Activated naive CD8-positive, alpha-beta T cell treated with anti-CD3 and anti-CD28 coated beads, Interleukin-2, amount 50 U/mL, for 24 hours (primary cell): ENCODE measurements at regions not wholly inside any gene's neighbourhood (a gene's known extent, or its start where the extent isn't known, plus 50 kb on each side); places are given as distances from the start of the nearest gene placed in this dataset.

Experiments
- ATAC-seq: fragments of 150-1000 bp; cut with Tn5 transposase; one replicate; pipeline ENCODE4 v1.10.0; 2021
- DNase-seq: peaks from one replicate; pipeline ENCODE4 v3.0.0; 2021
- H3K27ac Mint-ChIP-seq: one replicate; pipeline ENCODE4 v1.8.0; 2021; ENCODE audit warnings: mild to moderate bottlenecking, mixed read lengths
- H3K27me3 Mint-ChIP-seq: one replicate; pipeline ENCODE4 v1.8.0; 2021; ENCODE audit warnings: mixed read lengths
- H3K36me3 Mint-ChIP-seq: one replicate; pipeline ENCODE4 v1.8.0; 2021; ENCODE audit warnings: low read depth, mixed read lengths
- H3K4me1 Mint-ChIP-seq: one replicate; pipeline ENCODE4 v1.8.0; 2021; ENCODE audit warnings: mixed read lengths
- H3K4me3 Mint-ChIP-seq: one replicate; pipeline ENCODE4 v1.8.0; 2021; ENCODE audit warnings: mild to moderate bottlenecking, moderate library complexity, mixed read lengths
- H3K9me3 Mint-ChIP-seq: one replicate; pipeline ENCODE4 v1.8.0; 2021; ENCODE audit warnings: mixed read lengths

GRCh38 chr15:39213385-39213840, 367.5 kb upstream of the THBS1 start:
- H3K4me1 Mint-ChIP-seq, result no peaks in the 10 kb centered on the region
- H3K4me3 Mint-ChIP-seq, result no peak overlapping the region
- peaks cover 8% of the 10 kb centered on the region for H3K9me3 Mint-ChIP-seq
- H3K27ac Mint-ChIP-seq, result no peak overlapping the region
- H3K36me3 Mint-ChIP-seq, result no peaks in the 10 kb centered on the region
- no peak for DNase-seq
- peaks cover 25% of the 10 kb centered on the region for H3K27me3 Mint-ChIP-seq
- no peak for ATAC-seq

- peaks cover 32% of the 10 kb centered on the region for H3K27me3 Mint-ChIP-seq
- H3K36me3 Mint-ChIP-seq, result no peaks in the 10 kb centered on the region
- DNase-seq, result no peak
- H3K9me3 Mint-ChIP-seq, result peaks cover 8% of the 10 kb centered on the region
- no peak for ATAC-seq
- H3K27ac Mint-ChIP-seq, result no peak overlapping the region
- H3K4me1 Mint-ChIP-seq, result no peaks in the 10 kb centered on the region
- H3K4me3 Mint-ChIP-seq, result no peak overlapping the region
These were observed 365.9 kb upstream of the THBS1 start for GRCh38 chr15:39215015-39215414.

- H3K9me3 Mint-ChIP-seq, result peaks cover 4% of the 10 kb centered on the region
- H3K4me1 Mint-ChIP-seq, result no peaks in the 10 kb centered on the region
- no peak for DNase-seq
- no peak overlapping the region for H3K27ac Mint-ChIP-seq
- ATAC-seq, result no peak
- peaks cover 35% of the 10 kb centered on the region for H3K27me3 Mint-ChIP-seq
- H3K4me3 Mint-ChIP-seq, result no peak overlapping the region
- no peaks in the 10 kb centered on the region for H3K36me3 Mint-ChIP-seq
These were observed 364.1 kb upstream of the THBS1 start for GRCh38 chr15:39216816-39217215.

DNA sequence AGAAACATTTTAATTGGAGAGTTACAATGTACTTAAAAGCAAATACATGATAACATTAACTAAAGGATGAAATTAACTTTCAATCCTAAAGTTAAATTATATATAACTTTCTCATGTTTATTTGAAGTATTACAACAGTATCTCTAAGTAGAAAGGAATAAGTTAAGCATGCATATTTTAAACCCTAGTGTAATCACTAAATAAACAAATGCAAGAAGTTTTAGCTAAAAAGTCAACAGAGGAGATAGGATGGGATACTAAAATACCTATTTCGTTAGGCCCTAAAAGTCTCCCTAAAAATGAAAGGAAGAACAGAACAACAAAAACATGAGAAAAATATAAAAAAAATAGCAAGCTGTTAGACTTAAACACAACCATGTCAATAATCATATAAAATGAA, 361.3 kb upstream of the THBS1 start:
- H3K27ac Mint-ChIP-seq, result no peak overlapping the region
- peaks cover 32% of the 10 kb centered on the region for H3K27me3 Mint-ChIP-seq
- ATAC-seq (no peak), DNase-seq (no peak)
- no peak overlapping the region for H3K4me3 Mint-ChIP-seq
- no peaks in the 10 kb centered on the region for H3K36me3 Mint-ChIP-seq
- no peaks in the 10 kb centered on the region for H3K9me3 Mint-ChIP-seq
- no peaks in the 10 kb centered on the region for H3K4me1 Mint-ChIP-seq

DNA sequence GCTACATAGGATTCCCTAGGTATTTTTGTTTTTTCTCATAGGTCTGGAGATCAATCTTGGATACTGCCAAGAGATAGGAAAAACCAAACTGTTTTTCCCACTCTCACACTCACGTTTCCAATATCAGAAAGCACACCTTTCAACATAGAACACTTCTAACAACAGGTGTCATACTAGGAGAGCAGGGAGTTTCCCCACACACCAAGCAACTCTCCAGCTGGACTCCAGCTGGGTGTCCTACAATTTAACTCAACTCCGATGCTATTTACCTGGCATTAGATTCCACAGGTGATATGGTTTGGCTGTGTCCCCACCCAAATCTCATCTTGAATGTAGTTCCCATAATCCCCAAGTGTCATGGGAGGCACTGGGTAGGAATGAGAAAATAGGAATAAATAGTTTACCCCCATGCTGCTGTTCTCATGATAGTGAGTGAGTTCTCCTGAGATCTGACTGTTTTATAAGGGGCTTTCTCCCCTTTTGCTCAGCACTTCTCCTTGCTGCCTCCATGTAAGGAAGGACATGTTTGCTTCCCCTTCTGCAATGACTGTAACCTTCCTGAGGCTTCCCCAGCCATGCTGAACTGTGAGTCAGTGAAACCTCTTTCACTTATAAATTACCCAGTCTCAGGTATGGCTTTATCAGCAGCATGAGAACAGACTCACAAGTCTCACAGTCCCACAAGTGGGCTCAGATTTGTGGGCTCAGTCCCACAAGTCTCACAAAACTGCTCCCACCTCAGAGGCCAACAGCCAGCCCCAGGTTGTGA, 354.5 kb upstream of the THBS1 start:
- no peak for DNase-seq
- H3K9me3 Mint-ChIP-seq, result no peaks in the 10 kb centered on the region
- H3K27ac Mint-ChIP-seq, result no peak overlapping the region
- H3K27me3 Mint-ChIP-seq, result peaks cover 9% of the 10 kb centered on the region
- H3K4me1 Mint-ChIP-seq, result no peaks in the 10 kb centered on the region
- no peaks in the 10 kb centered on the region for H3K36me3 Mint-ChIP-seq
- no peak for ATAC-seq
- H3K4me3 Mint-ChIP-seq, result no peak overlapping the region

- Mint-ChIP-seq H3K9me3 (no peaks in the 10 kb centered on the region), H3K4me3 (no peak overlapping the region)
- no peak for DNase-seq
These were observed 353.9 kb upstream of the THBS1 start for GRCh38 chr15:39227001-39227400.

GRCh38 chr15:39228889-39229288, 352.0 kb upstream of the THBS1 start:
- no peak for DNase-seq
- no peaks in the 10 kb centered on the region for H3K36me3 Mint-ChIP-seq
- no peaks in the 10 kb centered on the region for H3K4me1 Mint-ChIP-seq
- no peak overlapping the region for H3K27ac Mint-ChIP-seq
- H3K27me3 Mint-ChIP-seq, result peaks cover 14% of the 10 kb centered on the region
- no peak overlapping the region for H3K4me3 Mint-ChIP-seq
- no peak for ATAC-seq
- peaks cover 6% of the 10 kb centered on the region for H3K9me3 Mint-ChIP-seq

More at GRCh38 chr15:39227001-39227400, 353.9 kb upstream of the THBS1 start:
- Mint-ChIP-seq H3K4me1 (no peaks in the 10 kb centered on the region), H3K27me3 (peaks cover 9% of the 10 kb centered on the region), H3K27ac (no peak overlapping the region), H3K36me3 (no peaks in the 10 kb centered on the region)
- no peak for ATAC-seq

DNA sequence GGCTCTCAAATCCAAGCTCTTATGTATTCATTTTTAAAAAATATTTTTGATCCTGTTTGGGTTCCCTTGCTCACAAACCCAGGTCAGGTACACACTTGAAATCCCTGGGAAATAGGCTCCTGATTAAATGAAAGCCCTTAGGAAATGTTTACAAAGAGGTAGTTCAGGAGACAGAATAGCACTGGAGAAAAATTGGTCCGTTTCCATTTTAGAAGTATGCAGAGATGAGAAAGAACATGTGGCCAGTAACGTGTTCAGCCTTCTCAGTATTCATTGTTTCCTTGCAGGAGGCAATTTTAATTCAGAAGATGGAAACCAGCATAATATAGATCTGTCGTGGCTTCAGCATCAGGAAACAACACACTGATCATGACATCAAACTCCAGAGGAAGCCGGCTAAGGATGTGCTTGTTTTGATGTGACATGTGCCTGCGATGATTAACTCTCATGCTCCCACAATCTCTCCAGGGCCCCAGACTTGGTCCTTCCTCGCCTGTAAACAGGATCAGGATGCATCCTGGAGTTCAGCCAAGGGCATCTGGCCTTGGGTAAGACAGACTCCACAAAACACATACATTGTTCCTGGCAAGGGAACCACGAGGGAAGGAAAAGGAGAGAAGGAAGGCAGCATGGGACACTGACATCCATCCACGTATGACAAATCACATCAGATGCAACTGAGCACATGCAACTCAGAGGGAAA, 350.5 kb upstream of the THBS1 start:
- Mint-ChIP-seq H3K27ac (no peak overlapping the region), H3K36me3 (no peaks in the 10 kb centered on the region), H3K9me3 (peaks cover 6% of the 10 kb centered on the region), H3K4me1 (no peaks in the 10 kb centered on the region), H3K4me3 (no peak overlapping the region), H3K27me3 (peaks cover 13% of the 10 kb centered on the region)
- DNase-seq, result no peak
- ATAC-seq, result no peak

DNA sequence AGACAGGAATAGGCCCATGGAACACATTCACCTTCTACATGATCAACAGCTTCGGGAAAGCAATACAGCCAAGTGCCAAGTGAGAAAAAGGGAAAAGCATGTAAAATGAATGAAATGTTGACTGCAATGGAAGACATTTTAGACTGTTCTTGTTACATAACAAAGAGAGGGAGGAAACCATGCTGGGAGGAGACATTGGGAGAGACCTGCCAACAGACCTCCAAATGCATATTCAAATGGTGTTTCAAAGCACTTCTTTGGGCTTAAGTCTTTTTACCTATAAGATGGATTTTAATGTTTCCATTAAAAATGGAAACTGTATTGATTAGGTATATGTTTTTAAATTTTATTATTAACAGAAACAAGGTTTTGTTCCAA, 350.0 kb upstream of the THBS1 start:
- no peak for DNase-seq
- Mint-ChIP-seq H3K27me3 (peaks cover 13% of the 10 kb centered on the region), H3K27ac (no peak overlapping the region), H3K4me3 (no peak overlapping the region), H3K9me3 (peaks cover 6% of the 10 kb centered on the region), H3K36me3 (no peaks in the 10 kb centered on the region), H3K4me1 (no peaks in the 10 kb centered on the region)
- ATAC-seq, result no peak

DNA sequence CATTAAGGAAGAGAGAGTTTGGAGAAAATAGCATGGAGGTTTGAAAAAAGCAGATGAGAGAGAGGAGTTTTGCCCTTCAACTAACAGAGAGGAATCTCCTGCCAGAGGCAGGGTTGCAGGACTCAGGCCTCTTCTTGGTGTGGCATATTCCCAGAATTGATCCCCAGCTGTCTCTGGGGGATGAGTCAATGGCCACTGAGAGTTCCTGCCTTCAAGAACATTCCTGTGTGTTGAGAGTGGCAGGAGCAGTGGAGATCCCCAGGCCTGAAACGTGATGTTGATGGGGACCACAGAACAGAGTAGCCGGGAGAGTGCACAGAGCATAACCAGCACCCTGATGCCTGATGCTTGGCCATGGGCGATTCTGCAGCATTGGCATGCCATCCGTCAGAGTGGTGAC, 348.4 kb upstream of the THBS1 start:
- H3K9me3 Mint-ChIP-seq, result peaks cover 6% of the 10 kb centered on the region
- no peaks in the 10 kb centered on the region for H3K36me3 Mint-ChIP-seq
- no peaks in the 10 kb centered on the region for H3K4me1 Mint-ChIP-seq
- no peak for ATAC-seq
- no peak for DNase-seq
- H3K27ac Mint-ChIP-seq, result no peak overlapping the region
- H3K27me3 Mint-ChIP-seq, result peaks cover 5% of the 10 kb centered on the region
- no peak overlapping the region for H3K4me3 Mint-ChIP-seq

- DNase-seq, result no peak
- H3K4me3 Mint-ChIP-seq, result no peak overlapping the region
- no peaks in the 10 kb centered on the region for H3K36me3 Mint-ChIP-seq
- peaks cover 6% of the 10 kb centered on the region for H3K9me3 Mint-ChIP-seq
- ATAC-seq, result no peak
- peaks cover 5% of the 10 kb centered on the region for H3K27me3 Mint-ChIP-seq
- H3K27ac Mint-ChIP-seq, result no peak overlapping the region
- H3K4me1 Mint-ChIP-seq, result no peaks in the 10 kb centered on the region
These were observed 345.6 kb upstream of the THBS1 start for GRCh38 chr15:39235084-39235795.

- Mint-ChIP-seq H3K4me1 (no peaks in the 10 kb centered on the region), H3K27me3 (peaks cover 5% of the 10 kb centered on the region), H3K27ac (no peak overlapping the region), H3K4me3 (no peak overlapping the region), H3K9me3 (peaks cover 6% of the 10 kb centered on the region), H3K36me3 (no peaks in the 10 kb centered on the region)
- ATAC-seq, result no peak
- no peak for DNase-seq
These were observed 344.5 kb upstream of the THBS1 start for GRCh38 chr15:39236375-39236774.

DNA sequence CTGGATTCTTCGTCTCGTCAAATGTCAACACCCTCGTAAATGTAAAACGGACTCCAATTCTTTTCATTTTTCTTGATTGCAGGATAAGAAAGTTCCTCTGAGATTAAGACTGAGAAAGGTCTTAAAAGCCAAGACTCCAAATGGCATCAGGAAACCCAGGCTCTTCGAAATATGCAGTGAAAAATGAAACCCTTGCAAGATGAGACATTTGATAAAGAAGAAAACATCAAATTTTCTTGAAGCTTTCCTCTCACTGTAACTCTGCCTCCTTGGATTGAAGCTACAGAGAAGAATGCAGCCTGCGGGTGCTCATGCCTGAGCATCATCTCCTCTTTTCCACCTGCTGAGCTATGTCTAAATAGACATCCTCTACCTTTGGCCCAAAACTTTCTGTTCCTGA, 342.4 kb upstream of the THBS1 start:
- no peaks in the 10 kb centered on the region for H3K27me3 Mint-ChIP-seq
- no peak for DNase-seq
- no peaks in the 10 kb centered on the region for H3K36me3 Mint-ChIP-seq
- no peak overlapping the region for H3K27ac Mint-ChIP-seq
- ATAC-seq, result no peak
- H3K4me1 Mint-ChIP-seq, result no peaks in the 10 kb centered on the region
- peaks cover under 1% of the 10 kb centered on the region for H3K9me3 Mint-ChIP-seq
- H3K4me3 Mint-ChIP-seq, result no peak overlapping the region

DNA sequence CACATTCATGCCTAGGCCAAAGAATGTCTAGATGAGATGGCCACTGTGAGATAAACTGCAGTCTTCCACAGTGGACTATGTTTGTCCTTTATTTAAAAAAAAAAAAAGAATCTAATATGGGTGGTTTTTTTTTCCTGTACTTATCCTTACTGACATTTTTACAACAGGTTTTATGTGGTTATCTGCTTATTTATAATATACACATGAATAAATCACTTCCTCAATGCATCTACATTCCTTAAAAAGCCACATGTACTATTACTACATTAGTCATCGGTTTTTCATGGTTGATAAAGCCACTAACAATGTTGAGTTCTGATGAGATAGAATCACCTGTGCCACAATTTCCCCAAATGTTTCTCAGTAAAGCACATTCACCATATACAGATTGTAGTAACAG, 341.3 kb upstream of the THBS1 start:
- H3K9me3 Mint-ChIP-seq, result no peaks in the 10 kb centered on the region
- no peak overlapping the region for H3K27ac Mint-ChIP-seq
- no peaks in the 10 kb centered on the region for H3K36me3 Mint-ChIP-seq
- H3K4me1 Mint-ChIP-seq, result no peaks in the 10 kb centered on the region
- ATAC-seq (no peak), DNase-seq (no peak)
- no peaks in the 10 kb centered on the region for H3K27me3 Mint-ChIP-seq
- no peak overlapping the region for H3K4me3 Mint-ChIP-seq

DNA sequence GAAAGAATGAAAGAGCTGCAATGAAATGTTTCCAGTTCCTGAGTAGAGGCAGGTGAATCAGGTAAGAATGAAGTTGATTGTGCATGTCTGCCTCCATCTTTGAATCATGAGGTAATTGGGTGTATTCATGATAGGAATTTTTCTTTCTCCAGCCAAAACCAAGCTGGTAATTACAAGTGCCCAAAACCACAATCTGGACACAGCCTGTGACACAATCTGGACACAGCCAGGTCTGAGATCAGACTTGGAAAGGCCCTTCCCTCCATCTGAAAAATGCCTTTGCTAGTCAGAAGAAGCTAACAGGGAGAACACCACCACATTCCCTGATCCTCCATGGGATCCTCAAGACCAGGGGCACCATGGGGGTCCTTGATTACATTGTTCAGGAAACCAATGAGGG, 338.5 kb upstream of the THBS1 start:
- no peak overlapping the region for H3K4me3 Mint-ChIP-seq
- no peaks in the 10 kb centered on the region for H3K4me1 Mint-ChIP-seq
- DNase-seq (no peak), ATAC-seq (no peak)
- no peaks in the 10 kb centered on the region for H3K36me3 Mint-ChIP-seq
- H3K27me3 Mint-ChIP-seq, result no peaks in the 10 kb centered on the region
- H3K27ac Mint-ChIP-seq, result no peak overlapping the region
- no peaks in the 10 kb centered on the region for H3K9me3 Mint-ChIP-seq
